HG03469 (cell line): ENCODE measurements at regions not wholly inside any gene's neighbourhood (a gene's known extent, or its start where the extent isn't known, plus 50 kb on each side); places are given as distances from the start of the nearest gene placed in this dataset.

ENCODE experiments used
- ATAC-seq: cut with Tn5 transposase; IDR thresholded peaks from one replicate; pipeline ENCODE4 v1.9.1; 2021; ENCODE audit warnings: mild to moderate bottlenecking, moderate library complexity, moderate number of reproducible peaks; ENCODE audit not compliant: unreplicated experiment

DNA sequence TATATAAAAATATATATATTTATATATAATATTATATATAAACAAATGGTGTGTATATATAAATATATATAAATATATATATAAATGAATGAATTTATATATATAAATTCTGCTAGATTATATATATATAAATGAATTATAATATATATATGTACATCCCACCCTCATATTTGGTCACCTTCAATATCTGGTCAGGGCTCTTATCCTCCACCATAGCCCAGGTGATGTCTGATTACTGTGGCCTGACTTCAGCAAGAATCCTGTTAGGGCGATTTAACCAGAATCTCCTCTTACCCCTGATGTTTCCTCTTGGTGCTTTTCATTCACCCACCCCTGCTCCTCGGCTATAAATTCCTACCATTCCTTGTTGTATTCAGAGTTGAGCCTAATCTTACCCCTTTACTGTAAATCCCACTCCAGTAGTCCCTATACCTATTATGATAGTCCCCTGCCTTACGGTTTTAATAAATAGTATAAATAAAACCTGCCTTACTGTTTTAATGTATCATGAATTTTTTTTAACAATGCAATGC is 439.6 kb downstream of the PLOD2 start:
- ATAC-seq, result no peak

DNA sequence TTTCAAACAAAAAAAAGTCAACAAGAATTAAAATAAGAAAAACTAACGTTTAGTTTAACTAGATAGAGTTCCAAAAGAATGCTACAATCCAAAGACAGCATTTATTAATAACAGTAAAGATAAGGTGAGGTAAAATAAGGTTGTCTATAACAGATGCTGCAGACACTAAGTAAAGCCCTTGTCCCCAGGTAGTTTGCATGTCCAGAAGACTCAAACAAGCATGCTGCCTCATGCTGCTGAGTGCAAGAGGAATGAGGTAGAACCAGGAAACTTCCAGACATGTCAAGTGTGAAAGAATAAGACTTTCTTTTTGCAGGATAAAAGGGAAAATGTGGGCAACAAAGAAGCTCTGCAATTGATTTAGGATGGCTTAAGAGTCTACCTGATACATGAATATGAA is 439.2 kb downstream of the PLOD2 start:
- ATAC-seq, result no peak

DNA sequence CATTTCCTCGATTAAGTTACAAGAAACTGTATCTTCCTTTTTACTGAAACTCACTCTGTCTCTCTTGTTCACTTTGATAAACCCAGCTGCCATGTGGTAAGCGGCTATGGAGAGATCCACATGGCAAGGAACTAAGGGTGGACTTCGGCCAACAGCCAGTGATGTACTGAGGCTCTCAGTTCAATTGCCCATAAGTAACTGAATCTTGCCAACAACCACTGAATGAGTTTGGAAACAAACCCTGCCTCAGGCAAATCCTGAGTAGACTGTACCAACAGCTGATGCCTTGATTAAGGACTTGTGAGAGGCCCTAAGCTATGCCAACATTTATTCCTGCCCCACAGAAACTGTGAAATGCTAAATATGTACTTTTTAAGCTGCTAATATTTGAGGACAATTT is 433.5 kb downstream of the PLOD2 start:
- ATAC-seq, result no peak

DNA sequence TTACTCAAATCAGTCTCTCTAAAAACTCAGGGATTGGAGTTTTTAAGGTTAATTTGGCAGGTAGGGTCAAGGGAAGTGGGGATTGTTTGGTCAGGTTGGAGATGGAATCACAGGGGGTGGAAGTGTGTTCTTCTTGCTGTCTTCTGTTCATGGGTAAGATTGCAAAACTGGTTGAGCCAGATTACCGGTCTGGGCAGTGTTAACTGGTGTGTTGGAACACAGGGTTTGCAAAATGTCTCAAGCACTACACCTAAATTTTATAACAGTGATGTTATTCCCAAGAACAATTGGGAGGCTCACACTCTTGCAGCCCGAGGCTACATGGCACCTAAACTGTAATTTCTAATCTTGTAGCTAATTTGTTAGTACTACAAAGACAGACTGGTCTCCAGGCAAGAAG is 425.4 kb downstream of the PLOD2 start:
- ATAC-seq, result no peak

DNA sequence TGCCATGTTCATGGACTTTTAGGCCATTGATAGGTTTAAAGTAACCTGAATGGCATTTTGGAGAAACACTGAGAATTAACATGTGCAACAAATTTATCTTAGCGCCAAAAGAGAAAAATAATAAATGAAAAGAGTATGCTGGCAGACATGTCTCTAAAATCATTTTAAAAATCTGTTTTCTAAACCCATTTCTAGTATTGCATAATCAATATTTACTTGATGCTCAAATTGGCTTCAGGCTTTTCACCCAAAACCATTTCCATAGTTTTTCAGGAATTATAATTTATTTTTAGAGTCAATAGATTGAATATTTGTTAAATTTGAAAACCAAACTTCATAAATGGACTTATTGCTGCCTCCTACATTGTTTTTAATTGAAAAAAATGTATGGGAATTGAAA is 423.0 kb downstream of the PLOD2 start:
- ATAC-seq, result no peak

DNA sequence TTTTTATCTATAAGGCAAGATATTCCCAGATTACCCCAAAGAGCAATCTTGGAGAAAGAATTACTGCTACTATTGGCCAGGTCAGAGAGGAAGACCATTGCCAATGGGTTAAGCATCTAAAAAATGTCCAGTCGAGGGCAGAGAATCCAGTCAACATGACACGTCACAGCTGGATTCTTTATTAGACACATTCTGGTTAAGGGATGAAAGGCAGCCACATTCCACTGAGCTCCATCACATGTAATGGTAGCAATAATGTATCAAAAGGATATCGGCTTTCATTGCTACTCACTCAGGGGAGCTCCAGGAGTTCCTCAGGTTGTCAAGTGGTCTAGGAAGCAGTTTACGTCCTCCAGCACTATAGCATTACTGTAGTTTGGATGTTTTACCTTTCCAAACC is 421.1 kb downstream of the PLOD2 start:
- ATAC-seq, result no peak

DNA sequence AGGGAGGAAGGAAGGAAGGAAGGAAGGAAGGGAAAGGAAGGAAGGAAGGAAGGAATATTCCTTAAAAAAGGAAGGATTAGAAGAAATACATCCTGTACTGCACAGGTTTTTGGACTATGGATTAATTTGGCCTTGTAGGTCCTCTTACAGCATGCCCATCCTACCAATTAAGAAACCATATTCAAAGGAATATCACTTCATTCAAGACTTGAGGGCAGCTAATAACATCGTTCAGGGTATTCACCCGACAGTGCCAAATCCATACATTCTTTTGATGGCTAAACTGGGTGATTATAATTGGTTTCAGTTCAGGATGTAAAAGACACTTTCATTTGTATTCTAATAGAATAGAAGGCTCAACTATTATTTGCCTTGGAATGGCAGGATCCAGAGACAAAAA is 410.3 kb downstream of the PLOD2 start:
- no peak for ATAC-seq

DNA sequence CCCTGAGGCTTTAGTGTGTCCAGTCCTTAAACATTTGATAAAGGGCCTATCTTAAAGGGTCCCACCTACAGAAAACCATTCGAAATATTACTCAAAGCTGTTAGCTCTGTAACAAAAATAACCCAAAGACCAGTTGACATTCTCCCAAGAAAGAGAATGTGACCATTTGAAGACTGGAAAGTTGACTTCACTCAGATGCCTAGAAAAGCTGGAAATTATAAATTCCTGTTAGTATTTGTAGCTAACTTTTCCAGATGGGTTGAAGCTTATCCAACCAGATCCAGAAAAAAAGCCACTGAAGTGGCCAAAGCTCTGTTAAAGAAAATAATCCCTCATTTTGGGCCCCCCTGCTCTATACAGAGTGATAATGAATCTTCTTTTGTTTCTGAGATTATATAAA is 408.4 kb downstream of the PLOD2 start:
- no peak for ATAC-seq

DNA sequence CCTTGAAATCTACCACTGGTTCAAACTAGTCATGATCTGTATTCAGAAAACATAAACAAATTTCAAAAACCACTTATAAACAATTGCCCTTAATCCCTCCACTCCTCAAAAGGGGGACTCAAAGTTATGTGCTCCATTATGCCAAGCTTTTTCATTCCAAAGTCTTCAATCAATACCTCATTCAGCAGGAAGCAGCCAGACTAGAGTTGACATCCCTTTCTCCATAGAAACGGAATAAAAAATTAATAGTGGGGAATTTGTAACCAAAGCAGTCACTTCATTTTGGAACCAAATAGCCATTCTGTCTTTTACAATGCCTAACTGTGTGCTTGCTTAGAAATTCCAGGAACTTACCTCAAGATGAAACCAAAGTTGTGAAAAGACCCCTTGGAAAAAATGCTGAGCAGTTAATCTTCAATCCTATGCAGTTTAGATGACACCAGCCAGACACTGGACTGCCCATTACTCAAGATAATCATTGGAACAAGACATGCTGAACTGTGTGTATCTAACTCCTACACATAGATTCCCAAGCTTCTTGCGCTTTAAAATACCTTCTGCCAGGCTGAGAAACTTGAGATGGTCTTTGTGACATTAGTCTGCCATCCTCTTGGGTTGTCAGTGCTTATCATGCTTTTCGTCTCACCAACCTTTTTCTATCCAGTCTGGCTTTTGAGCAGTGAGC is 406.2 kb downstream of the PLOD2 start:
- no peak for ATAC-seq

DNA sequence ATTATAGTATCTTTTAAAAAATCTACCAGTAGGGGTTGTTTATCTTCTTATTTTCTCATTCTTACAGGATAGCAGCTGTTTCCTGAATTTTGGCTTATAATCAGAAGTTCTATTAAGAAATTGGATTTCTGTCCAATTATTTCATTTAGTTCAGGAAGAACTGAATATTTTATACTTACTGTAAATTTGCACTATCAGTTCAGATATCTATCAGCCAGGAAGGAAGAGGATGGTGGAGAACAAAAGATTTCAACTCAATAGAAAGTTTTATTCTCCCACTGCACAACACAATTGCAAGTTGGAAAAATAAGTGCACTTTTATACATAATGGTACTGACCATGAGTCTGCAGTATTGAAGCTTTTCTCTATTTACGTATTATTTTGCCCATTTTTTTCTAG is 400.9 kb downstream of the PLOD2 start:
- no peak for ATAC-seq

DNA sequence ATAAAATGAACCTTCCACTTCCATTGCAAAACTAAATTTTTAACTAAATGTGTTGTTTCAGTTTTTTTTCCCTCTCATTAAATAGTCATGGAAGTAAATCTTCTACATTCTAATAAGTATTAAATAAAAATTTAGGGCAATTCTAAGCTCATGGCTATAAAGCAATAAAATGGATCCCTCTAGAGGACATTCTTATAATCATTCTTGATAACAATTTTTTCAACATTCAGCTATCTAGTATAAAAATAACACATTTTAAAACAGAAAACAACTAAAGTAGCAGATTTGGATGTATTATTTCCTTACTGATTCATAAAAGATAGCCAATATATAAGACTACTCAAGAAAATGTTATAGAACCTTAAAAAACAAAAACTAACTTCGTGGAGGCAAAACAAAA is 393.1 kb downstream of the PLOD2 start:
- no peak for ATAC-seq

DNA sequence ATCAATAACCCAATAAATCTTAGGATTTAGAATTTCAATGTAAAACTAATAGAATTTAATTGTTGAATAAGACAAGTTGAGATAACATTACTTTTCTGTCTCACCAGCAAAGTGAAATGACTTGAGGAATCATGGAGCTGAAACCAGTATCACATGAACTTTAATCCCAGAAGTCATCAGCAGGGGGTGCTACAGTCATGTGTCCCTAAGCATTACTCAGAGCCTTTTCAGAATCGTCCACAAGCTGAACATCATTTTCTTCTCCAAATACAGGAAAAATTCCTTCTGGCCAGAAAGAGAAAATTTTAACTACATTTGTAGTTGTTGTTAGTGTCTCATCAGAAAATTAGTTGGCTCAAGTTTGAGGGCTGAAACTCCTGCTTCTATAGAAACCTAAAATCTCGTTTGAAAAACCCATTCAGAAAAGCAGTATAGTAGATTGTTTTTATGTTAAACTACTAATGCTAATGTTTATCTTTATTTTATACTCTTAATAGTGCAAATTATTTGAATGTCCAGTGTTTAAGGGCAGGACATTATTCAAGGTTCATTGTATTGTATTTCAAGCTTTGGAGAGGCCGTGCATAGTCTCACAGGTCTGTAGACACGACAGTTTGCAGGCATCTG is 384.1 kb downstream of the PLOD2 start:
- peak; percentile 57 for ATAC-seq

DNA sequence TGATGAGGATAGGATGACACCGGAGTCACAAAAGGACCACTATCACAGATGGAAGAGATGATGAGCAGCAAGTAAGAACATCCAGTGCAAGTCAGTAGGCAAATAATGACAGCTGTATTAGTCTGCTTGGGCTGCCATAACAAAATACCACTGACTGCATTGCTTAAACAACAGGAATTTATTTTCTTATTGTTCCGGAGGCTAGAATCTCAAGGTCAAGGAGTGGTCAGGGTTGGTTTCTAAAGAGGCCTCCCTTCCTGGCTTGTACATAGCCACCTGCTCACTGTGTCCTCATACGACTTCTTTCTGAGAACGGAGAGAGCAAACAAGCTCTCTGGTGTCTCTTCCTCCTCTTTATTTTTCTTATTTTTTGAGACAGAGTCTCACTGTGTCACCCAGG is 380.7 kb downstream of the PLOD2 start:
- no peak for ATAC-seq

DNA sequence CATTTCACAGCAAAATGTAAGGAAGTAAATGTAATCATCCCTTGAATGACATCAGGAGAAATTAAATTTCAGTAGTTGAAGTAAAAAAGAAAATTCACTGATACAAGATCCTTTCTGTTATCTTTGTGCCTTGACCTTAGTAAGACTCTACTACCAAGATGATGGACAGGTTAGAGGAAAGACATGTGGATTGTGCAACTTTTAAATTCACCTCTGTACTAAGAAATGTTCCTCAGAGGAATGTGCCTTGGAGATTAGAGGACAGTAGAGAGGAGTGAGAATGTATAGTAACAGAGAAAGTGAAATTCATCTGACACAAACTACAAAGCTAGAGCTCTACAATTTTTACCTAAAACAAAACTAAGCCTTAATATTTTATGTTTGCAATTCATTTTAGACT is 375.3 kb downstream of the PLOD2 start:
- no peak for ATAC-seq

DNA sequence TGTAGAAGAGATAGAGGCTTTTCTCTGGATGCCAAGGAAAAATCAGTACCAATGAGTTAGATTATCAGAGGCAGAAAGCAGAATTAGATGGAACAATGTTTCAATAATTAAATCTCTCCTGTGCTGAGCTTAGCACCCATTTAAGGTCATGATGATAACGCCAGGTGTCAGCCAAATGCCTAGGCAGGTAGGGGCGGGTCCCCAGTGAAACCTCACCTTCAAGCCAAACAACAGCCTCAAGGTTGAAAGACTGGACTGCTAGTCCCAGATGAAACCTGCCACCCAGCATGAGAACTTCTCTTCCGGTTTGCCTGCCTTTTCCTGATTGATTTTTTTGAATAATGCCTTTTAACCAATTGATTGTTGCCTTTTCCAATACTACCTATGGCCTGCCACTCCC is 363.0 kb downstream of the PLOD2 start:
- no peak for ATAC-seq

DNA sequence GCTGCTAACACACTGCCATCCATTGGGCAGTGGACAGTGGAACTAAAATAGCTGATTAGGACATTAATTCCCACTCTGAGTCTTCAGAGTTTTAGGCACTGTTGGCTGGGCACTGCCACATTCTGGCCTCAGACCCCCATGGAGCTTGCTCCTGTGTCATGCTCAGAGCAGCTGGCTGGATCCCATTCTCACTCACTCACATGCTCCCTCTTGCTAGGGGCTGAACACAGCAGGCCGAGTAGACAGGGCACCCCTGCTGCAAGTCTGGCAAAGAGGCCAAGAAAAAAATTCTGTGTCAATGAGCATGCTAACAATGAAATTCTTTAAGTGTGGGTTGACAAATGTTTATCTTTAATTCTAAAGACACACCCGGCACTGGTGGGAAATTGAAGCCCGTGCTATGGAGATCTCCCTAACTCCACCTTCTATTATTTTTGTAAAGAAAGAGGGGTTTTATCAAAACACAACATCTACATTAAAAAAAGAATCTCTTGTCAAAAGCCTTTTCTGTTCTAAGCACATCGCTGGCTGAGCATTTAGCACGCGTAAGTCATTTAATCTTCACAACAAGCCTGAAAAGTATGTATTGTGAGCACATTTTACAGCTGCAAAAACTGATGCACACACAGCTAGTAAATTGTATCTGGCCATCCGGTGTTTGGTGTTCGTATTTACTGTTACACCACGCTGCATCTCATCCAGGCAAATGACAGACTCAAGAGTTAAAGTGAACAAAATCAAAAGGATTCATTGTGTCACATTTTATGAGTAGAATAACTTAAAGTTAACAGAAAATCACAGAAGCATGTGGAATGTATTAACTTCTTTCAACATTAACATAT is 362.1 kb downstream of the PLOD2 start:
- no peak for ATAC-seq

DNA sequence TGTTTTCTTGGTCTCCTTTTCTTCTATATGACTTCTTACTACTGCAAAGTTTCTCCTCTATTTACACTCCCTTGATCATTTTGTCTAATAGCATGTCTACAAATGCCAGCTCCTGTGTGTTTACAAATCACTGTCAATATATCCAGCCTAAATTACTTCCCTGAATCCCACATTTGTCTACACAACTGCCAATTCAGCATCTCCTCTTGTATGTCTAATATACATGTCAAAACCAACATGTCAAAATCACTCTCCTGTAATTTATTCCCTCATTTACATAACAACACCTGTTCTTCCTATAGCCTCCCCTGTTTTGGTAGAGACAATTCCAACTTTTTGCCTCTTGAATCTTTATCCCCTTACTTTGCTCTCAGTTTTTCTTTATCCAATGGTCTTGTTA is 359.3 kb downstream of the PLOD2 start:
- no peak for ATAC-seq

DNA sequence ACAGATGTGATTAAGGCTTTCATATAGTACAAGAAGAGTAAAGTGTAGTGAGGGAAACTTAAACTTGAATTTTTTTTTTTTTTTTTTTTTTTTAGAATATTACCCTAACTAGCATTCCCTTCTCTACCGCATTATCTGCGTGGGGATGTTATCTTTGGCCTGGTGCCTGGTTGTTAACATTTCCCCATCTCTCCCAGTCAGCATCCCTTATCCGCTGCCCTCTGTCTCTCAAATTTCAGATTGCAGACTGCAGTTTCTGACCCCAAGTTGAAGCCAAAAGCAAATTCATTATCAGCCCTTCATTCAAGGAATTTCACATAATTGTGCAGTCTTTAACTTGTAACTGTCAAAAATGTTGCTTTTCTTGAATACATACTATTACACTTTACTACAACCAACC is 353.0 kb downstream of the PLOD2 start:
- ATAC-seq, result no peak

DNA sequence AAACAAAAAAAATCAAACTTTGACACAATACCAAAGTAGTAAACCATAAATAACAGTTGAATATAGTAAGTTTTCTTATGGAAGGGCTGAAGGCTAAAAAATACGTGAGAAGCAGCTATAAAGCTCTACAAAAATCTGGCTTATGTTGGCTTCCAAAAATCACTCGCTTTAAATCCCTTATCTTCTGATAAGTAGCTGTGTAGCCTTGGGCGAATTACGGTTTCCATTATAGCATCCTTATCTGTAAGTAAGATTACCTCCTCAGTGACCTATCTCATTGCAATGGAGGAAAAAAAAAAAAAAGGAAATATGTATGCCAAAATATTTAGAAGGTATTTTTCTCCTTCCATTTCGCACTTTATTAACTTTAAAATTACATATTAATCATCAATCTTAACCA is 348.6 kb downstream of the PLOD2 start:
- ATAC-seq, result no peak

DNA sequence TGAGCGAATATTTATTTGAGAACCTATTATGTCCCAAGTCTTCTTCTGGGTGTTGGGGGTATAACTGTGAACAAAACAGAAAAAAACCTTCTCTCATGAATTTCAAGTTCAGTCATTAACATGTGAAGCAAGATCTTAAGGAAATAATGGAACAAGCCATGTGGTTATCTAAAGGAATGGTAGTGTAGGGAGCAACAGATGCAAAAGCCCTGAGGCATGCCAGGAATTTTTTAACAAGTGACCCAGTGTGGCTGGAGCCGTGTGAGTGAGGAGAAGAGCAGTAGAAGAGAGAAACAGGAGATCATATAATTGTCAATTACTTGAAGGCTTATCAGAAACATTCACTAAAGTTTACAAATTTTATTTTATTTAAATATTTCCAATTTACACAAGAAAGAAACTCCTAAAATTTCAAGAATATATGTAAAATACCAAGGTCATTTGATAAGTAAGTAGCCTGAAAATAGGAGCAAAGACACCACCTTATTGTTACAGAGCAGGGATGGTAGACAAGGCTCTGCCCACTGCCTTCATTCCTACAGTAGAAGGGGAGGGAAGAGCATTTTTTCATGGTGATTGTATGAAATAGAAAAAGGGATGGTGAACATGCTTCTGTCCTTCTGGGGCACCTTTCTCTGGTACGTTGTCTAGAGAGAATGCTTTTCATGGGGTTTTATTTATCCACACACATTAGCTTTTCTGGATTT is 345.1 kb downstream of the PLOD2 start:
- ATAC-seq, result no peak

DNA sequence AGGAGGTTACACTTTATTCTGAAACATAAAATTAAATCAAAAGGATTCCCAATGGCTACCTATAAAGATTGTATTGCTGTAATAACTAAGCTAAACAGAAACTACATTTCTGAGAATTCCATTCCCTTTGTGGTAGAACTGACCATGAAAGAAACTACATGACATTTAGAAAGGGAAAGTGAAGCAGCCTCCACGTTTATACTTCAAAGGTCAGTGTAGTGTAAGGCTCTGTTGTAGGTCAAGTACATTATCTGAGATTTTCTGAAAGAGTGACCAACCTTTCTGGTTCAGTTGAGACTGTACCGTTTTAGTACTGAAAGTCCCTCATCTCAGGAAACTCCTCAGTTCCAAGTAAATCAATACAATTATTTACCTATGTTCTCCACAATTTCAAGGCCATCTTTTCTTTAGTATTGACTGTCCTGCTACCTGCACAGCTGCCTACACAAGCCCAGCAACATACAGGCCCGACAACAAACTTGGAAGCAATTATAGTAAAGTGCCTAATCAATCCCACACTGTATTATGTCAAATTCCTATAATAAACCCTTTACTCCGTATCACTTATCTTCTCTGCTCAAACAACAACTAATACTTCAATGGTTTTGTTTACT is 343.0 kb downstream of the PLOD2 start:
- no peak for ATAC-seq
